HFFc6 (cell line): ENCODE measurements at regions not wholly inside any gene's neighbourhood (a gene's known extent, or its start where the extent isn't known, plus 50 kb on each side); places are given as distances from the start of the nearest gene placed in this dataset.

Source experiments
- DNase-seq: peaks from one replicate; pipeline ENCODE4 v3.0.0-alpha.2; 2018
- H3K27ac Mint-ChIP-seq: 2 replicates; pipeline ENCODE4 v1.8.0; 2020; ENCODE audit warnings: mild to moderate bottlenecking, mixed read lengths
- H3K27me3 Mint-ChIP-seq: 2 replicates; pipeline ENCODE4 v1.8.0; 2021; ENCODE audit warnings: mild to moderate bottlenecking, moderate library complexity, mixed read lengths; ENCODE audit not compliant: insufficient read depth
- H3K36me3 Mint-ChIP-seq: 2 replicates; pipeline ENCODE4 v1.8.0; 2021; ENCODE audit warnings: low read depth, mixed read lengths
- H3K4me1 Mint-ChIP-seq: 2 replicates; pipeline ENCODE4 v1.8.0; 2020; ENCODE audit warnings: low read depth, mixed read lengths
- H3K4me3 Mint-ChIP-seq: 2 replicates; pipeline ENCODE4 v1.8.0; 2020; ENCODE audit warnings: mild to moderate bottlenecking, moderate library complexity, mixed read lengths
- H3K9me3 Mint-ChIP-seq: 2 replicates; pipeline ENCODE4 v1.8.0; 2020; ENCODE audit warnings: mild to moderate bottlenecking, mixed read lengths
- CTCF ChIP-seq: fragments of 200-600 bp; sonication (generic); IDR thresholded peaks from 2 replicates; pipeline ENCODE4 v1.5.0; 2021; ENCODE audit warnings: antibody characterized with exemption, mild to moderate bottlenecking

GRCh38 chr3:103889675-103890074 is 1454.9 kb downstream of the ZPLD1 start:
- Mint-ChIP-seq H3K27me3 (no peaks in the 10 kb centered on the region), H3K36me3 (no peaks in the 10 kb centered on the region), H3K4me1 (no peaks in the 10 kb centered on the region), H3K27ac (no peak overlapping the region), H3K9me3 (peaks cover 22% of the 10 kb centered on the region), H3K4me3 (no peak overlapping the region)
- no peak for DNase-seq
- TF ChIP-seq CTCF: no peak

- Mint-ChIP-seq H3K9me3 (peaks cover 15% of the 10 kb centered on the region), H3K36me3 (no peaks in the 10 kb centered on the region), H3K4me3 (no peak overlapping the region), H3K27me3 (no peaks in the 10 kb centered on the region), H3K27ac (no peak overlapping the region), H3K4me1 (no peaks in the 10 kb centered on the region)
- no peak for TF ChIP-seq CTCF
- no peak for DNase-seq
These were observed 1459.5 kb downstream of the ZPLD1 start for GRCh38 chr3:103894162-103894822.

GRCh38 chr3:103899328-103899727 is 1464.5 kb downstream of the ZPLD1 start:
- no peak for TF ChIP-seq CTCF
- Mint-ChIP-seq H3K27me3 (no peaks in the 10 kb centered on the region), H3K36me3 (no peaks in the 10 kb centered on the region), H3K4me1 (no peaks in the 10 kb centered on the region), H3K4me3 (no peak overlapping the region), H3K27ac (no peak overlapping the region), H3K9me3 (peaks cover 15% of the 10 kb centered on the region; the same call in 1 of the 2 replicates)
- DNase-seq: no peak

DNA sequence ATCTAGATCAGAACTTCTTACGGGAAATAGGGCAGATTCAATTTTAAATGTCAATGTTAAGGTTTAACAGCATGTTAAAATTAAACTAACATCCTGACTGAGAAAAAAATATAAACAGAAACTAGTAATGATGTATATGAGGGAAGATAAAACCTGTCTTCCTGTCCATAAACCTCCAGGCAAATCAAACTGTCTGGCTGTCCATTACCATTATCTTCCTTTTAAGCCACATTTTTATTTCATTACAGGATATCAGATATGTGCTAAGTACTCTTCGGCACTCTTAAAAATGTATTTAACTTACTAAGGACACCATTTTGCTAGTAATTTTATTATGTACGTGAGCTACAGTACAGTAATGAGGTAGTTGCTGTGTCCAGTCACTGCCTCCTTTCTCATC is 1461.7 kb upstream of the ALCAM start:
- Mint-ChIP-seq H3K27ac (no peak overlapping the region), H3K4me1 (no peaks in the 10 kb centered on the region), H3K4me3 (no peak overlapping the region), H3K9me3 (peaks cover 11% of the 10 kb centered on the region), H3K36me3 (no peaks in the 10 kb centered on the region), H3K27me3 (no peaks in the 10 kb centered on the region)
- no peak for TF ChIP-seq CTCF
- DNase-seq: no peak

DNA sequence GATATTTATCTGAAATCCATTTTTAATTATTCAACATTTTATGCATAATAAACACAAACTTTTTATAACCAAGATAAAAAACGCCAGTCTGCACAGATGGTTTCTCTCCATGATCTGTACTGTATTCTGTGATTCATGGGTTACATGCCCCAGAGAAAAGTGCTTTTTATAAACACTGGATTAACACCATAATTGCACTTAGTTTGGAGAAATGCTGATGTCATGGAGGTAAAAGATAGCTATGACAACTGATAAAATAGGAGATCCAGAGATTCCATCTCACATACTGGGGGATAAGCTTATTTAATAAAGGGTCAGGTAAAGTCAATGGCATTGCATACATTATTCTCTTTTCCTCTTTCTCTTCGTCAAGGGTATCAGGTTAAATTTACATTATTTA is 1460.4 kb upstream of the ALCAM start:
- no peak for TF ChIP-seq CTCF
- Mint-ChIP-seq H3K9me3 (peaks cover 15% of the 10 kb centered on the region), H3K27ac (no peak overlapping the region), H3K36me3 (no peaks in the 10 kb centered on the region), H3K4me1 (no peaks in the 10 kb centered on the region), H3K4me3 (no peak overlapping the region), H3K27me3 (no peaks in the 10 kb centered on the region)
- no peak for DNase-seq

GRCh38 chr3:103906808-103907207 is 1459.9 kb upstream of the ALCAM start:
- DNase-seq: no peak
- no peak for TF ChIP-seq CTCF
- H3K27me3 Mint-ChIP-seq: no peaks in the 10 kb centered on the region
- no peaks in the 10 kb centered on the region for H3K4me1 Mint-ChIP-seq
- no peak overlapping the region for H3K4me3 Mint-ChIP-seq
- H3K27ac Mint-ChIP-seq: no peak overlapping the region
- H3K36me3 Mint-ChIP-seq: no peaks in the 10 kb centered on the region
- H3K9me3 Mint-ChIP-seq: peaks cover 10% of the 10 kb centered on the region
